NCI-H2029 treated with DMSO at 0.1 percent for 48 hours (cell line): ENCODE measurements at regions not wholly inside any gene's neighbourhood (a gene's known extent, or its start where the extent isn't known, plus 50 kb on each side); places are given as distances from the start of the nearest gene placed in this dataset.

Source experiments
- DNase-seq: peaks from one replicate; lab custom pipeline; 2025; lab: John Stamatoyannopoulos, UW

GRCh38 chr20:6956056-6956455 is 188.6 kb downstream of the BMP2 start:
- DNase-seq: no peak

DNA sequence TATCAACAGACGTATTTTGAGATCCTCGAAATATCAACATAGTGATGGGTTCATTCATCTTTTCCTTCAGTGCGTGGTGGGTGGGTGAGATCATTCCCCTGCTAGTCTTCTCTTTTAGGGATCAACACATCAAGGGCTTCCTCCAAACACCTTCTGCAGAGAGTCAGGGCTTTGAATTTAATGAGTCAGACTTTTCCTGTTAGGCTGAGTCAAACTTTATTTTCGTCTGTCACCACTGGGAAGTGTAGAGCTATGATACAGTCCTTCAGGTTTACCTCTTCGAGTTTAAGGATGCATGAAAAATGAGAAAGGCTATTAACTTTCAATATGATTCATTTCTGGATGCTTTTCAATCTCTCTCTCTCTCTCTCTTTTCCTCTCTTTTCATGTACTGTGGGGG is 189.1 kb downstream of the BMP2 start:
- DNase-seq: no peak

GRCh38 chr20:6959900-6960312 is 192.4 kb downstream of the BMP2 start:
- no peak for DNase-seq

- DNase-seq: no peak
Observed at GRCh38 chr20:6966721-6967120, 199.2 kb downstream of the BMP2 start.

- DNase-seq: no peak
Observed at GRCh38 chr20:6974838-6975237, 207.4 kb downstream of the BMP2 start.

DNA sequence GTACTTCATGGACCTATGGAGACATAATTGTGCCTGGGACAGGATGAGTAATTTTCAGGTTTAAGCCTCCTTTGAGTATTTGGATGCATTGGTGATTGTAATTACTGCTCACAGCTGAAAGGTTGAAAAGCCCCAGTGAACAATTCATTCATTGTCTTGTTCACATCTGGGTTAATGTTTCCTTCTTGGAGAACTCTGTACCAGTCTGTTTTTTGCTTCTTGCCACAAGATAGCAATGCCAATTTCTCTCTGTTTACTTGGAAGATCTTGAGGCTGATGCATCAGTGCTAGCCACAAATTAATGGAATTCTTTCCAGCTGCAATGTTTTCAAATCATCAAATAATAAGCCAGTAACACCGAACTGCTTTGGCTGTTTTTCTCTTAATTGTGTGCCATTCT is 207.8 kb downstream of the BMP2 start:
- no peak for DNase-seq

GRCh38 chr20:6976106-6976900 is 208.8 kb downstream of the BMP2 start:
- DNase-seq: no peak

DNA sequence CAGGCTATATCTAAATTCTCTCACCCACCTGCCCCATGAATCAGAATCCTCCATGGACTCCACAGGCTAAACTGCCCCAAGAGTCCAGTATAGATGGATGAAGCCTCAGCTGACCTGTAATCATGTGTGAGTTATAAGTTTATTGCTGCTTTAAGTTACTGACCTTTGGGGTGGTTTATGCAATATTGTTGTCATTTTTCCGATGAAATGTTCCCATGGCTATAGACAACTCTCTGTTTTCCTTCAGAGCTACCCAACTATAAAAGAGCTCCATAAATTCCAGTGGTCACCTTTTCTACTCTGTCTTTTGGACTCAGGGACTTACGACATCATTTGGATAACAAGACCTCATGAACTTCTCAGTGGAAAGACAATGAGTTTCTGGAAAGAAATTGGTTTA is 212.1 kb downstream of the BMP2 start:
- DNase-seq: no peak

DNA sequence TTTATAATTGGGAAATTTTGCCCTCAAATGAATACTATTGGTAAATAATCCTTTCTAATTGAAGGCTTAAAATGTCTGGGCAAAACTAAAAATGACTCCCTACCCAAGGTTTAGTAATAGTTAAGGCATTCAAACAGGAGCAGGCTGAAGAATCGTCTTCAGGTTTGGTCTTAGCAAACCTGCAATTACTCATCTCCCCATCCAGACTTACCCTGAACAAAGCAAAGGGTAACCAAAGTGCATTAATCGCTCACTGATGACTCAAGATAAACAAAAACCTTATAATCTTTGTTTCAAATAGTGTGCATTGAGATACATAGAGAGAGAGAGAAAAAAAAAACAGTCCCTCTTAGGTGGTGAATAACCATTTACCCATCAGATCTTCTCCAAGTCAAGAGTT is 225.5 kb downstream of the BMP2 start:
- DNase-seq: no peak

DNA sequence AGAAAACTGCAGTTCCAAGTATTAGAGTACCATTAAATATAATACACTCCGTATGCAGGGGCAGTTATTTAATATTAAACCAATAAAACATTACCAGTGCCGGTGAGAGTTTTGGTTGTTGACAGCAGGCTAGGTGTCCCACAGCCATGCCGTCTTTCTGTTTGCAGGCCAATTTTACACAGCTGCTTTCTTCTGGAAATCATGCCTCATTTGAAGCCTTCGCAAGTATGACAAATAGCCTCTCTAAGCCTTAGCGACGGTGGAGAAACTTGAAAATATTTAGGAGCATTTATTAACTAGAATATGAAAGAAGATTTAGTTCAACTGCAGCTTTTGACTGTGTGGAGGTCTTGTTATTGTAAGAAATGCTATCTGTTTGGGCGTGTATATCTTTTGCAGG is 226.0 kb downstream of the BMP2 start:
- DNase-seq: no peak

GRCh38 chr20:6994452-6994851 is 227.0 kb downstream of the BMP2 start:
- DNase-seq: no peak

- no peak for DNase-seq
Observed at GRCh38 chr20:6998909-6999308, 231.4 kb downstream of the BMP2 start.

GRCh38 chr20:6999381-6999780 is 231.9 kb downstream of the BMP2 start:
- DNase-seq: no peak

GRCh38 chr20:7003598-7003997 is 236.1 kb downstream of the BMP2 start:
- no peak for DNase-seq

GRCh38 chr20:7004801-7005200 is 237.3 kb downstream of the BMP2 start:
- no peak for DNase-seq

DNA sequence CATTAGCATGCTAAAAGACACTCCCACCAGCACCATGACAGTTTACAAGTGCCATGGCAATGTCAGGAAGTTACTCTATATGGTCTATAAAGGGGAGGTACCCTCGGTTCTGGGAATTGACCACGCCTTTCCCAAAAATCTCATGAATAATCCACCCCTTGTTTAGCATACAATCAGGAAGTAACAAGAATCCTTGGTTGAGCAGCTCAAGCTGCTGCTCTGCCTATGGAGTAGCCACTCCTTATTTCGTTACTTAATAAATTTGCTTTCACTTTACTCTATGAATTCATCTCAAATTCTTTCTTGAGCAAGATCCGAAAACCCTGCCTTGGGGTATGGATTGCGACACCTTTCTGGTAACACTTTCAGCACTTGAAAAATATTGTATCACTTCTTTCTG is 243.0 kb downstream of the BMP2 start:
- DNase-seq: no peak

- DNase-seq: peak; percentile 80
Observed at GRCh38 chr20:7015257-7015656, 247.8 kb downstream of the BMP2 start.

- no peak for DNase-seq
Observed at GRCh38 chr20:7022597-7022996, 255.1 kb downstream of the BMP2 start.

DNA sequence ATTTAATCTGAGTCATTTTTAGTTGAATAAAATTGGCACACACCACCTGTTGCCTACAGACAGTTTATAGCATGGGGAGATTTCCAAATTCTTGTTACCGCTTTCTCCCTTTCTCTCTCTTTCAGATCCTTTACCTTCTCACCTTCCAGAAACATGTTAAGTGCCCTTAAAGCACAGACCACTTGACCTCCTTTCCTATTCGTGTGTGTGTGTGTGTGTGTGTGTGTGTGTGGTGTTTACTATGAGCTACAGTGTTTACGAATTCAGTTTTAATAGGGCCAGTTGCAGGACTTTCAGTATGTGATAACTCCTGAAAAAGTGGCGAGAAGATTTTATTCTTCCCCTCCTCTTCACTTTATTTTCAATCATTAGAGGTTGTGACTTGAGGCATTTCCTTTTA is 258.1 kb downstream of the BMP2 start:
- DNase-seq: peak; percentile 12

DNA sequence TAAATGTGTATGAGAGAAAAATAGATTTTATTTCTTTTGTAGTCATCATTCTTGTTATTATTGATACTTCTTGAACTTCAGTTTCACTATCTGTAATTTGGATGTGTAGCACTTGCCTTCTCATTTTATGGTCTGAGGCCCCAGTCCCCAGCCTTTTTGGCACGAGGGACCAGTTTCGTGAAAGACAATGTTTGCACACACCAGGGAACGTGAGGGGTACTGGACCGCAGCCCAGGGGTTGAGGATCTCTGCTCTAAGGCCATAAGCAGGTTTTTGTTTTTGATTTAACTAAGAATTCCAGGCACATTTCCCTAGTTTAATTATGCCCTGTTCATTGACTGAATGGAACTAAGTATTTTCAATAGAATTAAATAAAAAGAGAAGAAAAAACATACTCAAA is 261.5 kb downstream of the BMP2 start:
- DNase-seq: no peak

- DNase-seq: no peak
Observed at GRCh38 chr20:7031222-7031621, 263.7 kb downstream of the BMP2 start.

DNA sequence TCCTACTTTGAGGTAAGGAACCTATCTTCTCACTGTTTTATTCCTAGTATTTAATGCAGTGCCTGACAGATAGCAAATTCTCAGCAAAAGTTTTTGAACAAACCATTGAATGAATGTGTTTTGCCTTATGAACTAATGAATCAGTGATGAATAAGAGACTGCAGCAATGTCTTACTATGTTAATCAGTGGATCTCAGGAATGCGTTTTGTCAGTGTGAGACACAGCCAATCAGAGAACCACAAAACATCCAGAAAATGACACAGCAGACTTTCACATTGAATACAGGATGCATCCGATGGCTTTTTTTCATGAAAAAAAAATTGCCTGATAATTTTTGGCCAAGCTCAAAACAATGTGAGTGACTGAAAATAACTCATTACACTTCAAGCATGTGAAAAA is 270.5 kb downstream of the BMP2 start:
- no peak for DNase-seq

- no peak for DNase-seq
Observed at GRCh38 chr20:7057611-7058010, 290.1 kb downstream of the BMP2 start.

DNA sequence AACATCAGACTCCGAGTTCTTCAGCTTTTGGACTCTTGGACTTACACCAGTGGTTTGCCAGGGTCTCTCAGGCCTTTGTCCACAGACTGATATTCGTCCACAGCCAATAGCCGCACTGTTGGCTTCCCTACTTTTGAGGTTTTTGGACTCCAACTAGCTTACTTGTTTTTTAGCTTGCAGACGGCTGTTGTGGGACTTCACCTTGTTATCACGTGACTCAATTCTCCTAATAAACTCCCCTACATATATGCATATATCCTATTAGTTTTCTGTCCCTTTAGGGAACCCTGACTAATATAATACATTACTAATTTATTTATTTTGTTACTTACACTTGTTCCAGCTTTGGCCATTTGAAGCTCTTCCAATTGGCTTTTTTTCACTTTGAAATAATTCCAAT is 311.3 kb downstream of the BMP2 start:
- no peak for DNase-seq
